HG03457 (cell line): ENCODE measurements at regions not wholly inside any gene's neighbourhood (a gene's known extent, or its start where the extent isn't known, plus 50 kb on each side); places are given as distances from the start of the nearest gene placed in this dataset.
A peak's percentile ranks its signal among the peaks of the same experiment; 100 is the strongest.
"Not testable (repeated sequence)": the region's sequence is repeated elsewhere in the genome, so short reads cannot be mapped to it uniquely, and the experiment has no call there.

Source experiments
- ATAC-seq: cut with Tn5 transposase; IDR thresholded peaks from one replicate; pipeline ENCODE4 v1.9.1; 2021; ENCODE audit warnings: moderate number of reproducible peaks; ENCODE audit not compliant: unreplicated experiment

DNA sequence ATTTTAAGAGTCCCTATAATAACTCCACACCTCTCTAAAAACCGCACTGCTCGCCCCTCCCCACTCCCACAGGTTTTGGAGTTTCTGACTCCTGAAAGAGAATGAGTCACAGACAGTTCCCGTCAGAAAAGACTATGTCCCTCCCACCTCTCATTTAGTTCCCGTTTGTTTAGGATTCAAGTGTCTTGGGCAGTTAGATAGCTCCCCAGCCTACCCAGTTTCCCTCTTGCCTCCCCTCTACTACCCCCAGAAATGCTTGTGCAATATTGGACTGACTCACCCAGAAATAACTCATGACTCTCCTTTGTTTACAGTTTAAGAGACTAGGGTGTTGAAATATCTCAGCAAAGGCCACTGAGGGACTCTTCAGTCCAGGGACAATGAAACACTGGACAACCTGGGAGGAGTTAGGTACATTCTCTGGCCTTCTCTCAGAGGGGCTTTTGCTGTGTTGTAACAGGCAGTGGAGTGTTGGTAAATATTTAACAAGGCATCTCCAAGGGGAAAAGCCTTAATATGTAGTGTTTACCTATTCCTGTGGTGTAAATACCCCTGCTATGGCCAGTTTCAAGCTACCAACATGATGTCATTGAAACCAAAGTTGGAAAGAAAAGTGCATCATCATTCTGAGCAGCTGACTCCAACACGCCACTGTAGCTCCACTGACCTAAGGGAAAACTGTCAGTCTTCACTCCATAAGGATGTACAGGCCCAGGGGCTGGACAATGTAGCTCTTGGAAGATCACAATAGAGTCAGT is 96.1 kb upstream of the CHD2 start:
- peak; percentile 37 for ATAC-seq

DNA sequence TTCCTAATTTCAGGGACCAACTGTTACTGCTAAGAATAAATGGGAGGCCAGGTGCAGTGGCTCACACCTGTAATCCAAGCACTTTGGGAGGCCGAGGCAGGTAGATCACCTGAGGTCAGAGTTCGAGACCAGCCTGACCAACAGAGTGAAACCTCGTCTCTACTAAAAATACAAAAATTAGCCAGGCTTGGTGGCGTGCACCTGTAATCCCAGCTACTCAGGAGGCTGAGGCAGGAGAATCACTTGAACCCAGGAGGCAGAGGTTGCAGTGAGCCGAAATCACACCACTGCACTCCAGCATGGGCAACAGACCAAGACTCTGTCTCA is 95.6 kb upstream of the CHD2 start:
- ATAC-seq, result not testable (repeated sequence)

DNA sequence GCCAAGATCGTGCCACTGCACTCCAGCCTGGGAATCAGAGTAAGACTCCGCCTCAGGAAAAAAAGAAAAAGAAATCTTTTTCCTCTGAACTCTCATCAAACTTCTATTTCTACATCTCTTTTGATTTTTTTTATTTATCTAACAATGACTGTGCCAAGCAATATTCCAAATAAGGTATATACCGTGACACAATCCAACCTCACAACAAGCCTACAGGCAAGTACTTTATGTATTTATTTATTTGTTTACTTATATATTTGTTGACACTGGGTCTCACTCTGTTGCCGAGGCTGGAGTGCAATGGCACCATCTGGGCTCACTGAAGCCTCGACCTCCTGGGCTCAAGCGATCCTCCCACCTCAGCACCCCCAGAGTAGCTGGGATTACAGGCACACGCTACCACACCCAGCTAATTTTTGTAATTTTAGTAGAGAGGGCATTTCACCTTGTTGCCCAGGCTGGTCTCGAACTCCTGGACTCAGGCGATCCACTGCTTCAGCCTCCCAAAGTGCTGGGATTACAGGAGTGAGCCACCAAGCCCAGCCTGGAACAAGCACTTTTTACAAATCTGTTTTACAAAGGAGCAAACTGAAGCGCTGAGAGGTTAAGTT is 94.9 kb upstream of the CHD2 start:
- no peak for ATAC-seq

DNA sequence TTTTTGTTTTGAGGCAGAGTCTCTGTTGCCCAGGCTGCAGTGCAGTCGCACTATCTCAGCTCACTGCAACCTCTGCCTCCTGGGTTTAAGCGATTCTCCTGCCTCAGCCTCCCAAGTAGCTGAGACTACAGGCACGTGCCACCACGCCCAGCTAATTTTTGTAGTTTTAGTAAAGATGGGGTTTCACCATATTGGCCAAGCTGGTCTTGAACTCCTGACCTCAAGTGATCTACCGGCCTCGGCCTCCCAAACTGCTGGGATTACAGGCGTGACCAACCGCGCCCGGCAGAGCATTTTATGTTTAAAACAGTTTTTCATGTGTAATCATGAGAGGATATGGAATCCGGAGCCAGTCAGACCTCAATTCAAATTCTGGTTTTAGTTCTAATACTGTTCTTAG is 94.0 kb upstream of the CHD2 start:
- ATAC-seq, result not testable (repeated sequence)

DNA sequence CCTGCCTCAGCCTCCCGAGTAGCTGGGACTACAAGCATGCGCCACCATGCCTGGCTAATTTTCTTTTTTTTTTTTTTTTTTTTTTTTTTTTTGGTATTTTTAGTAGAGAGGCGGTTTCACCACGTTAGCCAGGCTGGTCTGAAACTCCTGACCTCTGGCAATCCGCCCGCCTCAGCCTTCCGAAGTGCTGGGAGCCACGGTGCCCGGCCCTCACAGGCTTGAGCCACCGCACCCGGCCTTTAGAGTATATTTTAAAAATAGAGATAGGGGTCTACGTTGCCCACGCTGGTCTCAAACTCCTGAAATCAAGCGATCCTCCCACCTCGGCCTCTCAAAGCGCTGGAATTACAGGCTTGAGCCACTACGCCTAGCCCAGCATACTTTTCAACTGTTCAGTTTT is 93.4 kb upstream of the CHD2 start:
- no peak for ATAC-seq

DNA sequence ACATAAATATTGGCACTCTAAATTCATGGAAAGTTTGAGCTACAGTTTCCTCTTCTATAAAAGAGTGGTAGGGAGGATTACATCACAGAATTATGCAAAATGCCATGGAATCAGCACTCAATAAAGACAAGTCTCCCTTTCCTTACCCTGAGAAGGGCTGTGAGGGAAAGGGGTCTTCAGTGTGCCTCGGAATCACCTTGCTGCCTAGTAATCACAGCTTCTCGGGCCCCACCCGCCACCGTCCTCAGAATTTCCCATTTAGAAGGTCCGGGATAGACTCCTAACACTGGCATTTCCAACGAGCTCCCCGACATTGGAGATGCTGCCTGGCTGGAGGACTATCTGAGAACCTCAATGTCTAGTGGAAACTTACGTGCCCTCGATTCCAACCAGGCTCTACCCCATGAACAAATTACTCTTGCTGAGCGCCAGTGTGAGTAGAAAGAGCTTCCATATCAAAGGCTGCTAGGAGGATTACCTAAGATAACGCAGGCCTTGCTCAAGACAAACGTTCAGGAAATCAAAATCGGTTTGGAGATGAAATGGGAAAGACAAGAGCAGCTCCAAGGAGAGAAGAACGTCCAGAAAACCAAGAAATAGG is 92.1 kb upstream of the CHD2 start:
- no peak for ATAC-seq

DNA sequence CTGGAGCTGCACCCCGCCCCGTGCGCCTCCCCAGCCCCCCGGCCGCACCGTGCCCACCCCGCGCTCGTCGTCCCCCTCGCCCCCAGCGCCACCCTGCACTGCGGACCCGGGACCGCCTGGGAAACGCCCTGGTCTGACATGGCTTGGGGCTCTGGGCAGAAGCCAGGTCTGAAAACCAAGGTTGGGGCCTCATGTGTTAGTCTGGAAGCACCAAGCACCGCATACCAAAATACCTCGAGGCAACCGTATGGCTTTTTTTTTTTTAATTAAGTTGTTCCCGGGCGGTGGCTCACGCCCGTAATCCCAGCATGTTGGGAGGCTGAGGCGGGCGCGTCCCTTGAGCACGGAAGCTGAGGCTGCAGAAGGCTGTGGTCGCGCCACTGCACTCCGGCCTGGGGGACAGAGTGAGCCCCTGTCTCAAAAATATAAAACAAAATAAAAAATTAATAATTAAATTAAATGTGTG is 91.5 kb upstream of the CHD2 start:
- ATAC-seq, result no peak

DNA sequence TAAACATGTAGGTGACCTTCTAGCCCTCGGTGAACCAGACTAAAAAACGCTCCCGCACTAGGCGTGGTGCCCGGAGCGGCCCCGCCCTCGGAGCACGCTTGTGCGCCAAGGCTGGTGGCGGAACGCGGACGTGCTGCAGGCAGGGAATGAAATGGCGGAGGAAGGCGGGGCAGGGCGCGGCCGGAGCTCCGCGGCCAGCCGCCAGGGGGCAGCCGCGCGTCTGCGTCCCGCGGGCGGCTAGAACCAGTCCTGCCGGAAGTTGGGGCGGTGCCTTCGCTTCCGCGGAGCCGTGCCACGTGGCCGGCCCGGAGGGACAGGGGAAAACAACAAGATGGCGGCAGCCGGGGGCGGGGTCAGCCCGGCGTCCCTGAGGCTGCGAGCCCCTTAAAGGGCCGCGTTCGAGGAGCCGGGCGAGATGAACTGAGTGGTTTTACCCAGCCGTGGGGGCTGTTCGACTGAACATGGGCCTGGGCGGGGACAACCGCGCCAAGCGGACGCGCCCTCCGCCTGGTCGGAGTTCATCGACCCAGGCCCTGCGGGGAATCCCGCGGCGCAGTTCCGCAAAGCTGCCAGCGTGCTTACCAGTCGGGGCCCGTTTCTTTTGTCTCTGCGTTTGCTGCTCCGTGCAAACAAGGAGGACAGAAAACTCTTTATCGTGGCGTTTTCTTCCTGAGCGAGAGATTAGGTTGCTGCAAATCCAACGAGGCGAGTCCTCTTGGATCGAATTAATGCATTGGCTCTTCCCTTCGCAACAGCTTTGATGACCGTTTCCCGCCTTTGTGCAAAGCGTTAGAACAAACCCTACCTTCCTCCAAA is 90.9 kb upstream of the CHD2 start:
- peak; percentile 84 for ATAC-seq

DNA sequence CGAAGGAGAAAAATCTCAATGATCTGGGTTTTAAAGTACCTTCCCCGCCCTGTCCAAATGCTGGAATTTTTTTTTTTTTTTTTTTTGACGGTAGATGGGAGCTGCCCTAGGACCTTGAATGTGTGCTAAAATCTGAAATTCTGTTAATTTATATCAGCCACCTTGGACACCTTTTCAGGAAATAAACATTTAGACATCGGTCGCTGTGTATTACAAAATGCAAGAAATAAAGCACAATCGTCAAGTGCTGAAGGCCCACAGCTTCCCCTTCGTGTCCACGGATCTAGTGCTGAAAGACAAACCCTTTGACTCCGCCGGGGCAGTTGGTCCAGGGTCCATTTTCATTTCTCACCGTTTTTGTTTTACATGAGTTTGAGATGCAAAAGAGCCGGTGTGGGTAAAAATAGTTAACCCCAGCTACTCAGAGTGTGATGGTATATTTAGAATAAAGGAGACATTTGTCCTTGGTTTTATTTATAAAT is 90.2 kb upstream of the CHD2 start:
- ATAC-seq, result no peak

DNA sequence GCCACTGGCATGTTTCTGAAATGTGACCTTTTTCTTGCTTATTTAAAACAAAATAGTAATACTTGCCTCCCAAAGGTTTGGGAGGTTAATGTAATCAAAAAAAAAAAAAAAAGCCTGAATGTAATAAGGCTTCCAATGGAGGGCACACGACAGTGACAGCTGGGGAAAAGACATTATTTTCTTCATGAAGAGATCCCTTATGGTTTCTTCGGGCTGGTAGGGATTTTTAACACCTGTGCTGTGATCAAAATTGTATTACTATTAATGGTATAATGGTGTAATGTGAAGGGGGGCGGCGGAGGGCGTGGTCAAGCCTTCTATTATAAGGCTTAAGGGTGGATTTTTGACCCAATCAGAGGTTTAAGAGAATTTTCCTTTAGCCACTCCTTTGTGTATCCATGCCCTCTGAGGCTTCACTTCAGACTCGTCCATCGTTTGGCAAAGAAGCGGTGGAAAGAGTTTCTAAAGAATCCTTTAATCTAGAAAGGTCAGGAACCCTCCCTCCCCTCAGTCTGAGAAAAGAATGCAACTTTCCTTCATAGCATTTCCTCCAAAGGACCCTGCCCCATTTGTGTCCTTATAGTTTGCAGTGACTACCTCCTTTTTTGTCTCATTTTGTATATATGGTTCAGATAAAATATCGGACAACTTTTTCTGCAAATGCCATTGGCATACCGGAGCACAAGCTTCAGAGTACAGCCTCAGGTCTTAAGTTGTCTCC is 89.5 kb upstream of the CHD2 start:
- no peak for ATAC-seq

DNA sequence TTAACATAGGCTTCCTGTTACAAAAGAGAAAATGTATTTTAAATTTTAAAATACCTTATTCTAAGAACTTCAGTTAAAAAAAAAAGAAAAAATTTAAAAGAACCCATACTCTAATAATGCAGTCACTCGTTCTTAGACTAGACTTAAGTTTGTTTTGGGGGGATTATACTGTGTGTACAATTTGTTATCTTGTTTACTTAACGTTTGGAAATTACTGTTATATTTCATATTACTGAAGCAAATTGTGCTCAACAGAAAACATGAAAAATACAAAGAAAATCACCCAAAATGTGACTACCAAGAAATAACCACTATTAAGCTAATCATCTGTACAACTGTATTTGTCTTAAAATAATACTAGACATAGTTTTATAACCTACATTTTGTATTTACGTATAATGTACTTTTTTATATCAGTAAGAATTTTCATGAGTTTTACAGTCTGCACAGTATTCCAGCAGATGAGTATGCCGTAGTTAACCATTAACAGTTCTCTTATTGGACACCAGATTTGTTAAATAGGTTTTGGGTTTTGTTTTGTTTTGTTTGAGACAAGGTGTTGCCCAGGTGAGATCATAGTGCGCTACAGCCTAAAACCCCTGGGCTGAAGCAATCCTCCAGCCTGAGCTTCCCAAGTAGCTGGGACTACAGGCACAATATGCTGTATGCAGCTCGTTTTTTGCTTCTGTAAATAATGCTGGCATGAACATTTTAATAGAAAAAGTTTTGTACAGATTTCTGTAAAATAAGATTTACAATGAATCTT is 88.8 kb upstream of the CHD2 start:
- ATAC-seq, result no peak

DNA sequence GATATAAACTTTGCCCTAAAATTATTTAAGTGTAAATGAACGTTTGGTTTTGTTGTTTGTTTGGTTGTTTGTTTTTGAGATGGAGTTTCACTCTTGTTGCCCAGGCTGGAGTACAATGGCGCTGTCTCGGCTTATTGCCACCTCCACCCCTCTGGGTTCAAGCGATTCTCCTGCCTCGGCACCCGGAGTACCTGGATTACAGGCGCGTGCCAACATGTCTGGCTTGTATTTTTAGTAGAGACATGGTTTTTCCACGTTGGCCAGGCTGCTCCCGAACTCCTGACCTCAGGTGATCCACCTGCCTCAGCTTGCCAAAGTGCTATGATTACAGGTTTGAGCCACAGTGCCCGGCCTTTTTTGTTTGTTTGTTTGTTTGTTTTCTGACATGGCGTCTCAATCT is 87.9 kb upstream of the CHD2 start:
- no peak for ATAC-seq

DNA sequence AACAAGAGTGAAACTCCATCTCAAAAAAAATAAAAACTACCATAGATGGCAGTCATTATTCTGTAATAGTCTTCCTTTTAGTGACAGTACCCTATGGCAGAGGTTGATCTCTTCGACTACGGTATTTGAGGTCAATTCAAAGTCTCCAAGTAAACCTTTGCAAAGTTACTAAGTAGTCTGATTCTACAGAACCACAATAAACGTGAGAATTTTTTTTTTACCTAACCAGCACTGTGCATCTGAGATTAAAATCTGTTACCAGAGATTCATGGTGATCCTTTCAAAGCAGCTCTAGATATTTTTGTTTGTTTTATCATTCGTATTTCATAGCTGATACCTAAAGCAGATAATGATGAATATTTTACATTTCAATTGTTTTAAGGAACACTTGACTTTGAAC is 86.6 kb upstream of the CHD2 start:
- ATAC-seq, result no peak

DNA sequence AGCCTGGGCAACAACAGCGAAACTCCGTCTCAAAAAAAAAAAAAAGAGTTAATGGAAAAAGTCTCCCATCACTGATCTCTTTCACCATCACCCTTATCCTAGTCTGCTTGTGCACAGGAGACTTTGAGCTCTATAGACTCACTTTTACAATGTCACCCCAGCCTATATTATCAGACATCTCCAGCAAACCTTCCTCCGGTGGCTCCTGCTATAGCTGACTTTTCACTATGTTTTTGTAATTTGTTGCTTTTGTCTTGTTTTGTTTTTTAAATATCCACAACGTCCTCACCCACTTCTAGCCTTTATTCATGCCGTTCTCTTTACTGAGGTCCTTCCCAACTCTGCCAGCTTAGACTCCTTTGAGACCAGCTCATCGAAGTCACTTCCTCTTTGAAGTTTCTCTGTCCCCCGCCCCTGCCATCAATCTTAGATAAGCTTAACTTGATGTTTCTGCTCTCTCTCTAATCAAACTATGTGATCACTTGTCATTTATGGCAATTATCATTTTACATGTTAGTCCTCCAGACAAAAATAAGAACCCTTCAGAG is 82.7 kb upstream of the CHD2 start:
- ATAC-seq, result no peak

DNA sequence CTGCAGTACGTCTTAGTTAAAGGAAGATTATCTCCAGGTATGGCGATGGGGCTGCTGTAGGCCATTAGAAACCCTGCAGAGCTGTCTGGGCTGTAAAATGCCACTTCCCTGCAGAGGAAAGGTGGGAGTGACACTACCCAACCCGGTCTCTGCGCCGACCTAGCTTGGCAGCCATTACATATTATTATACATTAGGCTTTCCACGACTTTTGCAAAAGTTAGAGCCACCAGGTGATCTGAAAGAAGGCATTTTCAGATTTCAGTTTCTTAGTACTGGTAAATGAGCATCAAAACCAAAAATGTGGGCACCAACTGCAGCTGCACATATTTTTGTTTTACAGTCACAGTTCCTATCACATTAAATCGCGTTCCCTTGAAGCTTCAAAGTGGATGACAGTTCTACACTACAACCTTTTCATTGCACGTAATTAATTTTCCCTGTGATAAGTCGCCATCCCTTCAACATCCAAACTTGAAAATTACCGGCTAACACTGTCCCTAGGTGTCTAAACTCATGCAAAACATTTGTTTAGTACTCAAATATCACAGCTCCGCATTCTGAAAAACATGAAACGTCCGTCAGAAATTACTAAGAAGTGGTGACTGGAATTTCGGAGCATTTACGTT is 81.4 kb upstream of the CHD2 start:
- ATAC-seq, result no peak

DNA sequence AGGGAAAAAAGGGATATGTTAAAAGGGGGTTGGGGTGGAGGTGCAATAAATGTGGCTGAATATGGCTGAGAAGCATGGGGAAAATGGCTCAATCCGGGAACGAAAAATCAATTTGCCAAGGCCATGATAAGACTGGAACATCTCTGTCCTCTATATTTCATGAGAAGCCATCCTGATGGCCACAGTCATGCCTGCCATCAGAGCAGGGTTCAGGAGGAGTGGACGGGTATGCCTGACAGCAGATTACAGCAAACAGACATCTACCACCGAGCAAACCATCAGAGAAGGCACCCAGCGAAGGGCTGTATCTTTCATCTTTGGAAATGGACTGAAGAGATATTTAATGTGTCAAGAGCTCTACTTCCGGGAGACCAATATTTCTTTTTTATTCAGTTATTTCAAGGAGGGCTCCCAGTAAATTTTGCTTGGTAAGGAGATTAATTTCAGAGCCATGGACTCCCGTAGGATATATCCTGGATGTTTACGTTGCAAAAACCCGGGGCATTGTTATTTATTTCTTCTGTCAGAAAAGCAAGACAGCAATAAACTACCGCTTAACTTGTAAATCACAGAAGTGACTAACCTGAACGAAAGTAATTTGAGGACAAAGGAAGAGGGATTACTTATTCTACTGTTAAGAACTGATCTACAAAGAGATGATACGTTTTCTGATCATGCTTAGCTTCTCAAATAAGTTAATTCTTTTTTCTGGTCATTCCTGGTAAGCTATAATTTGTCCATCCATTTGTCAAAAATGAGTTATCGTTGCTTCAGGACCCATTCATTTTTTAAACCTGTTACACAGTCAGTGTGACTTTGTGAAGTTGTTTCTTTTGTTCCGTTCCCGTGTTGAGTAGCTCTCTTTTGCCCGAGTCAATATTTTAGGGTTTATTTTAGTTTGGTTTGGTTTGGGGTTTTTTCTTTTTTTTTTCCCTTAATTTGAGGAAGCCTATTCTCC is 80.6 kb upstream of the CHD2 start:
- ATAC-seq, result no peak

DNA sequence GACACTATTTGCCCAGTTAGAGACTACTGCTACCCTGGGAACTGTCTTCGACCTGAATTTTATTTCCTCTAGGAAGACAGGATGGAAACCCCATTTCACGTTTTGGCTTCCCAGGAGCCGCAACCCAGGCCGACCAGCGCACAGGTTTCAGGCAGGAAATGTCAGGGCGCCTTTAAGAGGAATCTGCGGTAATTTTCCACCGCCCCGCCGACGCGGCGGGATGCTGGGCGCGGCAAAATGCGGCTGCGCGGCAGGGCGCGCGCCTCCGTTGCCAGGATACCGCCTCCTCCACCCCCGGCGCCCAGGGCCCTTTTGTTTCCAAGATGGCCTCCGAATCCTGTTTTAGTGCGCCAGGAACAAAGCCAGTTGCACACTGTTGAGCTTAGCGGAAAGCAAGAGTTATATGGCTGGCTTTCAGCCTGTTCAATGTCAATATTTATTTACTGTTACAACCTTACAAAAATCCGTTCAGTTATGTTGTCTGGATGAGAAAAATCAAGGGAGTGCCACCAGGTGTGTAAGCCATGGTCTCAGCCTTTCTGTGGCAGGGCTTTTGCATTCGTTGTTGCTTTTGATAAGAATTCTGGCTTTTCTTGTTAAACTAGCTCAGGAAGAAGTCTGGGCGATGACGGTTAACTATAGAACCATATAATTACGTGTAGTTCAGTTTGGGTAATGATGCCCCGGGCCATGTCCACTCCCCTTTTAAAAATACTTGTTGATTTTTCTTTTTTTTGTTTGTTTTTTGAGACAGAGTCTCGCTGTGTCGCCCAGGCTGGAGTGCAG is 79.7 kb upstream of the CHD2 start:
- ATAC-seq, result peak; percentile 62
